Lung (tissue), 11 donors: ENCODE measurements at regions not wholly inside any gene's neighbourhood (a gene's known extent, or its start where the extent isn't known, plus 50 kb on each side); places are given as distances from the start of the nearest gene placed in this dataset.
"Not testable (repeated sequence)": the region's sequence is repeated elsewhere in the genome, so short reads cannot be mapped to it uniquely, and the experiment has no call there.

Experiments
- ATAC-seq: fragments of 200-7000 bp; cut with Tn5 transposase; one replicate; pipeline ENCODE4 v1.9.1; 2020; ENCODE audit warnings: moderate number of reproducible peaks; ENCODE audit not compliant: insufficient read depth, low FRiP score
- DNase-seq, 3 donors: peaks; one replicate each; pipeline ENCODE4 v3.0.0-alpha.2; 2013 to 2017
- H3K27ac ChIP-seq, 2 donors: one replicate each; pipeline ENCODE4 v1.5.1; 2013; ENCODE audit warnings: mild to moderate bottlenecking in 2 of 2, moderate library complexity in 2 of 2, control low read depth in 1 of 2, inconsistent platforms in 1 of 2, low read depth in 1 of 2, low read length in 1 of 2
- H3K27me3 ChIP-seq, 3 donors: one replicate each; pipeline ENCODE4 v1.5.1; 2013; ENCODE audit warnings: low read length in 2 of 3; ENCODE audit not compliant: control insufficient read depth in 3 of 3, insufficient read depth in 3 of 3
- H3K36me3 ChIP-seq, 4 donors: one replicate each; pipeline ENCODE4 v1.5.1; 2013; ENCODE audit warnings: low read length in 4 of 4, mild to moderate bottlenecking in 1 of 4, moderate library complexity in 1 of 4; ENCODE audit not compliant: control insufficient read depth in 4 of 4, insufficient read depth in 4 of 4
- H3K4me1 ChIP-seq, 5 donors: one replicate each; pipeline ENCODE4 v1.5.1; 2013; ENCODE audit warnings: low read length in 5 of 5, mild to moderate bottlenecking in 2 of 5, moderate library complexity in 1 of 5; ENCODE audit not compliant: control insufficient read depth in 5 of 5, insufficient read depth in 5 of 5
- H3K4me3 ChIP-seq: one replicate; pipeline ENCODE4 v1.5.1; 2013; ENCODE audit warnings: mild to moderate bottlenecking, control low read depth, moderate library complexity
- H3K9ac ChIP-seq, 2 donors: one replicate each; pipeline ENCODE4 v1.5.1; 2013; ENCODE audit warnings: low read length in 2 of 2, control low read depth in 1 of 2; ENCODE audit not compliant: insufficient read depth in 1 of 2
- H3K9me3 ChIP-seq, 4 donors: one replicate each; pipeline ENCODE4 v1.5.1; 2013; ENCODE audit warnings: low read length in 3 of 4, mild to moderate bottlenecking in 1 of 4, moderate library complexity in 1 of 4; ENCODE audit not compliant: control insufficient read depth in 4 of 4, insufficient read depth in 3 of 4
- CTCF ChIP-seq: IDR thresholded peaks from 2 replicates; pipeline ENCODE4 v1.5.1; 2012; ENCODE audit warnings: mild to moderate bottlenecking; ENCODE audit errors: control extremely low read depth, extremely low read depth
- WGBS, 2 donors: extraction: QIAGEN DNeasy Blood & Tissue Kit; methylation state at CpG; one replicate each; pipeline ENCODE4 v1.1.7; 2013; 5-methylcytosine and 5-hydroxymethylcytosine counted together
- donor health status: control.
- donor health status: control.
- donor health status: Bipolar disorder and iron deficiency.
- donor health status: healthy.
- donor health status: DM: yes; HTN: yes; CAD: no.

GRCh38 chr13:65787082-65787481 lies 1443.1 kb downstream of the PCDH9 start:
- Histone ChIP-seq H3K36me3 (no peaks in the 10 kb centered on the region), H3K27ac (no peak overlapping the region), H3K27me3 (no peaks in the 10 kb centered on the region), H3K4me3 (no peak overlapping the region), H3K9ac (no peak overlapping the region), H3K9me3 (no peaks in the 10 kb centered on the region), H3K4me1 (no peaks in the 10 kb centered on the region)
- ATAC-seq = no peak
- TF ChIP-seq CTCF = no peak
- no peak for DNase-seq
- WGBS, 2 donors = 88 to 90% methylated on average over 3 of the region's 3 CpGs

GRCh38 chr13:65784088-65784816 lies 1445.9 kb downstream of the PCDH9 start:
- no peak overlapping the region for H3K27ac ChIP-seq
- H3K4me3 ChIP-seq = no peak overlapping the region
- H3K9me3 ChIP-seq = no peaks in the 10 kb centered on the region
- ATAC-seq (no peak), DNase-seq (no peak)
- WGBS, 2 donors = 81 to 85% methylated on average over 12 of the region's 12 CpGs
- H3K36me3 ChIP-seq = no peaks in the 10 kb centered on the region
- no peaks in the 10 kb centered on the region for H3K27me3 ChIP-seq
- H3K4me1 ChIP-seq = no peaks in the 10 kb centered on the region
- H3K9ac ChIP-seq = no peak overlapping the region
- no peak for TF ChIP-seq CTCF

- no peak for DNase-seq
Measured at GRCh38 chr13:65783383-65783782, 1446.8 kb downstream of the PCDH9 start.

GRCh38 chr13:65771704-65772313 lies 1458.3 kb downstream of the PCDH9 start:
- not testable (repeated sequence) for ATAC-seq, H3K36me3 ChIP-seq, H3K27me3 ChIP-seq, H3K27ac ChIP-seq, DNase-seq, H3K4me3 ChIP-seq, H3K4me1 ChIP-seq, H3K9ac ChIP-seq
- WGBS, 2 donors = 77 to 88% methylated on average over 6 of the region's 6 CpGs
- peaks cover 0 to 12% (median 3%) of the 10 kb centered on the region in 4 donors for H3K9me3 ChIP-seq

More at GRCh38 chr13:65783383-65783782, 1446.8 kb downstream of the PCDH9 start:
- Histone ChIP-seq H3K36me3 (no peaks in the 10 kb centered on the region), H3K9me3 (no peaks in the 10 kb centered on the region), H3K27ac (no peak overlapping the region), H3K4me1 (no peaks in the 10 kb centered on the region), H3K27me3 (no peaks in the 10 kb centered on the region), H3K4me3 (no peak overlapping the region), H3K9ac (no peak overlapping the region)
- no peak for TF ChIP-seq CTCF
- ATAC-seq = no peak
- WGBS, 2 donors = 92 to 94% methylated on average over 6 of the region's 6 CpGs
